Nephron progenitor cell (in vitro differentiated cells): ENCODE measurements at regions not wholly inside any gene's neighbourhood (a gene's known extent, or its start where the extent isn't known, plus 50 kb on each side); places are given as distances from the start of the nearest gene placed in this dataset.

Experiments
- DNase-seq: peaks from one replicate; pipeline ENCODE4 v3.0.0; 2021
- H3K27ac Mint-ChIP-seq: 2 replicates; pipeline ENCODE4 v1.8.0; 2021; ENCODE audit warnings: mild to moderate bottlenecking, moderate library complexity, mixed read lengths
- H3K27me3 Mint-ChIP-seq: 2 replicates; pipeline ENCODE4 v1.8.0; 2021; ENCODE audit warnings: mild to moderate bottlenecking, low read depth, mixed read lengths; ENCODE audit not compliant: poor library complexity
- H3K36me3 Mint-ChIP-seq: 2 replicates; pipeline ENCODE4 v1.8.0; 2021; ENCODE audit warnings: low read depth, mixed read lengths
- H3K4me1 Mint-ChIP-seq: 2 replicates; pipeline ENCODE4 v1.8.0; 2021; ENCODE audit warnings: mixed read lengths
- H3K4me3 Mint-ChIP-seq: 2 replicates; pipeline ENCODE4 v1.8.0; 2021; ENCODE audit warnings: mild to moderate bottlenecking, moderate library complexity, mixed read lengths
- H3K9me3 Mint-ChIP-seq: 2 replicates; pipeline ENCODE4 v1.8.0; 2021; ENCODE audit warnings: mild to moderate bottlenecking, moderate library complexity, mixed read lengths
- TF ChIP-seq, protein P1 (sequence below): fragments of 200-600 bp; sonication (generic); IDR thresholded peaks from 2 replicates; pipeline ENCODE4 v1.5.0; 2021; ENCODE audit warnings: antibody characterized with exemption

DNA sequence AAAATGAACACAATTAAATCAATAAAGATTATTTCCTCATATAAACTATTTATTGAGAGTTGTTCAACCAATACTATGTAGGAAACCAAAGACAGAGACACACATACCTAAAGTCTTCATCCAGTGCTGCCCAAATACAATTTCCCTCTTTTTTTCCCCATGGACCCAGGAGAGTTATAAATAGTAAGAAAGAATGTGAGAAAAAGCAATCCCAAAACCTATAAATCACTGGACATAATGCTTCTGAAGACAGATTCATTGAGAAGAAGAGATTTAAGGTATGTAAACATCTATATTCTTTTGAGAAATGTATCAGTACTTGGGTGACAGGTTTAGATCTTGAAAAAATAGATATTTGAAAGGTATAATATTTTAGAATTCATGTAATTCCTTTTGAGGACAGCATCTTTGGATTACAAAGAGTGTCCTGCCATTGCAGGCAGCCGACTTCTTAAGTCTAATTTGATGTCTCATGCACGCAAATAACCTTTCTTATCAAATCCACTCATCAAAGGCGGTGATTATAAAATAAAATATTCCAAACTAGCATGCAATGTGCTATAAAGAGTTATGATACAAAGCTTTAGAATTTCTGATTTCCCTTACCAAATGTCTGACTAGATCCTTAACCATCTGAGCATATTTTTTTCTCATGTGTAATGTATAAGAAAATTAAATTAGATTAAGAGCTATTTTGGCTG, 739.4 kb downstream of the LIG4 start:
- TF ChIP-seq, protein P1, sequence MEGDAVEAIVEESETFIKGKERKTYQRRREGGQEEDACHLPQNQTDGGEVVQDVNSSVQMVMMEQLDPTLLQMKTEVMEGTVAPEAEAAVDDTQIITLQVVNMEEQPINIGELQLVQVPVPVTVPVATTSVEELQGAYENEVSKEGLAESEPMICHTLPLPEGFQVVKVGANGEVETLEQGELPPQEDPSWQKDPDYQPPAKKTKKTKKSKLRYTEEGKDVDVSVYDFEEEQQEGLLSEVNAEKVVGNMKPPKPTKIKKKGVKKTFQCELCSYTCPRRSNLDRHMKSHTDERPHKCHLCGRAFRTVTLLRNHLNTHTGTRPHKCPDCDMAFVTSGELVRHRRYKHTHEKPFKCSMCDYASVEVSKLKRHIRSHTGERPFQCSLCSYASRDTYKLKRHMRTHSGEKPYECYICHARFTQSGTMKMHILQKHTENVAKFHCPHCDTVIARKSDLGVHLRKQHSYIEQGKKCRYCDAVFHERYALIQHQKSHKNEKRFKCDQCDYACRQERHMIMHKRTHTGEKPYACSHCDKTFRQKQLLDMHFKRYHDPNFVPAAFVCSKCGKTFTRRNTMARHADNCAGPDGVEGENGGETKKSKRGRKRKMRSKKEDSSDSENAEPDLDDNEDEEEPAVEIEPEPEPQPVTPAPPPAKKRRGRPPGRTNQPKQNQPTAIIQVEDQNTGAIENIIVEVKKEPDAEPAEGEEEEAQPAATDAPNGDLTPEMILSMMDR: no peak
- no peak for DNase-seq
- no peak overlapping the region for H3K4me3 Mint-ChIP-seq
- peaks cover 9% of the 10 kb centered on the region for H3K4me1 Mint-ChIP-seq
- no peaks in the 10 kb centered on the region for H3K27me3 Mint-ChIP-seq
- H3K27ac Mint-ChIP-seq: no peak overlapping the region
- no peaks in the 10 kb centered on the region for H3K36me3 Mint-ChIP-seq
- no peaks in the 10 kb centered on the region for H3K9me3 Mint-ChIP-seq

DNA sequence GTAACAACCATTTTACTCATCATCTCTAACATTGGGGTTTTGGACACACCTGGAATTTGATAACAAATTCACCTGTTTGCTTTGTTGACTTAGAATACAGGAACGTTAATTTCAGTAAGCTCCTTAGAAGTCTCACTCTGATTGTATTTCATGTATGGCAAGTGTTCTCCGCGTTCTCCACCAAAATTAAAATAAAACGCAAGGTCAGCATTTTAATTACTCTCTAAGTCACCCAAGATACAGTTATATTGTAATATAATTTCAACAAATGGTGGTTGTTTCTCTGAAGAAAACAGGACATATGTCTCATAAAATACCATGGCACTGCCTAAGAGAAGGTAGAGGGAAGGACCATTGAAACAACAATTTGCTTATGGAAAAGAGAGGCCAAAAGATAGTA, 742.1 kb downstream of the LIG4 start:
- TF ChIP-seq, protein P1: no peak
- DNase-seq: no peak
- Mint-ChIP-seq H3K36me3 (no peaks in the 10 kb centered on the region), H3K4me3 (no peak overlapping the region), H3K27me3 (no peaks in the 10 kb centered on the region), H3K4me1 (peaks cover 9% of the 10 kb centered on the region), H3K27ac (no peak overlapping the region), H3K9me3 (no peaks in the 10 kb centered on the region)

DNA sequence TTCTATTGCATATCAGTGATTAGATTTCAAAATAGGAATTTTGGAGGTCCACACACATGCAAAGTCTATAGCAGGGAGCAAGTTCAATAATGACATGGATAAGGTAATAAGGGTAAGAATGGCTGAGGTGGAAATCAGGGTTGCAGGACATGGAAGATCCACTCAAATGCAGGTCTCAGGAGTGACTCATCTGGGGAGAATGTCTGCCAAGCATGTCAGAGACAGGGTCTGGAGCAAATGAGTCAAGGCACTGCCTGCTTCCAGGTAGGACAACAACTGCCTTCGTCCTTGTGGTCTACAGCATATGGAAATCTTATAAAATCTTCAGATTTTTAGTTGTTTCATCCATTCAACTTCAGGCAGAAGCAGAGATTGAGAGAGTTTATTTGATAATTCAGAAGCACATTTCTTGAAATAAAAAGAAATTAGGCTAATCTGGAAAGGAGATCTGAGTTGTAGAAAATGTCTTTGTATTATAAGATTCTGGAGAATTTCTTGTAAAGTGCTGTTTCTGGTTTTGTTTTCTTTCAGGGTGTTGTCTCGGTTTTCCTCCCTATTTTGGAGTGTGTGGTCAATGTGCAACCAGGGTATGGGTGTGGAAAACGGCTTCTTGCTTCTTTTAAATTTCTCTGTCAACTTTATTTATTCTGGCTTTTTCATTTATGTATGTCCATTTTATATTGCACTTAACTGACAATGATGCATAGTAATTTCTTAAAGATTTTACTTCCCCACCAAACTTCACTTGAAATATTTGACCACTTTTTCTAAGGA, 748.8 kb downstream of the LIG4 start:
- Mint-ChIP-seq H3K27ac (no peak overlapping the region), H3K9me3 (no peaks in the 10 kb centered on the region), H3K27me3 (no peaks in the 10 kb centered on the region), H3K36me3 (no peaks in the 10 kb centered on the region), H3K4me3 (no peak overlapping the region), H3K4me1 (peaks cover 6% of the 10 kb centered on the region)
- TF ChIP-seq, protein P1: no peak
- DNase-seq: no peak

DNA sequence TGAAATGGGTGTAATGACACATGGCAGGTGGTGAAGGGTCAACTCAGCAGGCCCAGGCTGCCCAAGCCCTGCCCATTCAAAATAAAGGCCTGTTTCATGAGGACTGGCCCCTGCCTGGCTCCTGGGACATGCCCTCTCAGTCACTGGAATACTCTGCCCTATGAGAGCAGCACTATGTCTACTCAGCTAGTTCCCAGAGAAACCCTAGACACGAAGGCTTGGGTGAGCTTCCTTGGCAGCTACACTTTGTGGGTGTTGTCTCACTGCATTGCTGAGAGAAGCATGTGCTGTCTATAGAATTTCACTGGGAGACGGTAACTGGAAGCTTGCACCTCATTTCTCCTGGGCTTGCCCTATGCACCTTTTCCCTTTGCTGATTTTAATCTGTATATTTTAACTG, 752.8 kb downstream of the LIG4 start:
- Mint-ChIP-seq H3K27me3 (no peaks in the 10 kb centered on the region), H3K9me3 (no peaks in the 10 kb centered on the region), H3K36me3 (no peaks in the 10 kb centered on the region), H3K4me3 (no peak overlapping the region), H3K4me1 (peaks cover 33% of the 10 kb centered on the region), H3K27ac (no peak overlapping the region)
- no peak for DNase-seq
- TF ChIP-seq, protein P1: no peak

DNA sequence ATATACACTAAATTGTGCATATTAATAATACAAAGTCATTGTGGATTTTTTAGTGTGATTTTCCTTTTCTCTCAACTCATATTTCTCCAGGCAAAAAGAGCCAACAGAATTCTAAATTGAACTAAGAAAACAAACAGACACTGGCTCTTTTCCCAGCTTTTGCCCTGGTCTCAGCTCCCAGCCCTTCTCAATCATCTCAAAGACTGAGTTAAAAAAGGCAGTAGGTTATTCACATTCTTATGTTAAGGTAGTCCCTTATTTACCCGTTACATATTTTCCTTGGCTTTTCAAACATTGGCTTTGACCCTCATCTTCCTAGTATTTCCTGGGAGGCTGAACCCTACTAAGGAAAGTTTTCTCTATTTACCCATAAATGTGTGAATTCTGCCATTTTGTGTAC, 753.6 kb downstream of the LIG4 start:
- TF ChIP-seq, protein P1: no peak
- H3K9me3 Mint-ChIP-seq: no peaks in the 10 kb centered on the region
- H3K27ac Mint-ChIP-seq: no peak overlapping the region

More for the DNA sequence above, 753.6 kb downstream of the LIG4 start:
- Mint-ChIP-seq H3K27me3 (no peaks in the 10 kb centered on the region), H3K4me1 (peaks cover 33% of the 10 kb centered on the region), H3K36me3 (no peaks in the 10 kb centered on the region), H3K4me3 (no peak overlapping the region)
- DNase-seq: no peak
